Posterior cingulate gyrus (tissue), 11 donors: ENCODE measurements at regions not wholly inside any gene's neighbourhood (a gene's known extent, or its start where the extent isn't known, plus 50 kb on each side); places are given as distances from the start of the nearest gene placed in this dataset.
A peak's percentile ranks its signal among the peaks of the same experiment; 100 is the strongest.
"Not testable (repeated sequence)": the region's sequence is repeated elsewhere in the genome, so short reads cannot be mapped to it uniquely, and the experiment has no call there.

ENCODE experiments used
- DNase-seq, 10 donors: peaks; one replicate each; pipeline versions ENCODE4 v3.0.0 to v3.0.0-alpha.2; 2020 to 2021; ENCODE audit warnings: mixed read lengths in 3 of 10
- intact Hi-C: fragments of 100-400 bp; cut with DNase I; formaldehyde crosslinking; loops from one replicate; pipeline ENCODE4 v1.15.1; 2023

DNA sequence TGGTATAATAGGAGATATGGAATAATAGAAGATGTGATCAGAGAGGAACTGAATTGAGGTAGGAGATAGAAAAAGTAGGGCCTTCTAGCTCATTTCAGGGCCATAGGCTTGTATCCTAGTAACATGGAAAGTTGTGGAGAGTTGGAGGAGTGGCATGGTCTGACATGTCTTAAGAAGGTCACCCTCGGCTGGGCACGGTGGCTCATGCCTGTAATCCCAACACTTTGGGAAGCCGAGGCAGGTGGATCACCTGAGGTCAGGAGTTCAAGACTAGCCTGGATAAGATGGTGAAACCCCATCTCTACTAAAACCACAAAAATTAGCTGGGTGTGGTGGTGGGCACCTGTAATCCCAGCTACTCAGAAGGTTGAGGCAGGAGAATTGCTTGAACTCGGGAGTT lies 550.3 kb upstream of the CDH2 start:
- intact Hi-C loops = not testable (repeated sequence)

GRCh38 chr18:28725876-28726275 lies 548.9 kb upstream of the CDH2 start:
- intact Hi-C loops = no loop called here

More for the DNA sequence above, 550.3 kb upstream of the CDH2 start:
- DNase-seq = peak in 1 of 10 donors; percentile 57

GRCh38 chr18:28723506-28723905 lies 546.6 kb upstream of the CDH2 start:
- no peak for DNase-seq
- intact Hi-C loops = no loop called here

More at GRCh38 chr18:28725876-28726275, 548.9 kb upstream of the CDH2 start:
- DNase-seq = no peak

GRCh38 chr18:28718696-28719095 lies 541.8 kb upstream of the CDH2 start:
- no peak for DNase-seq
- intact Hi-C loops = no loop called here

DNA sequence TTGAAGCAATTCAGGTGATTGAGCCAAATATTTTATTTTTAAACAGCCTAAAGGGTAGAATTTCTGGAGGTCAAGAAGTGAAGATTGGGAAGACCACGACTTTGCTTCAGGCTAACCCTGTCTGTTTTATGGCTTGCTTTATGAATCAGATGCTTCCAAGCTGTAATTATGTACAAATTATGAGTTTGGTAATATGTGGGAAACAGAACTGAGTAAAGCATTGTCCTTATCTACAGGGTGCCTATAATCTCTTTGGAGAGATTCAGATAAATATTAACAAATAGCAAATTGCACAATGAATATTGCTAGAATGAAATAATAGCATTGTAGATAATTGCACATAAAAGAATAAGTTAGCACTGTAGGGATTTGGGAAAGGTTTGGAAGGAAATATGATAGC lies 539.4 kb upstream of the CDH2 start:
- intact Hi-C loops = no loop called here
- no peak for DNase-seq

- no peak for DNase-seq
- intact Hi-C loops = no loop called here
These were observed 538.3 kb upstream of the CDH2 start for GRCh38 chr18:28715206-28715605.

GRCh38 chr18:28714498-28714897 lies 537.6 kb upstream of the CDH2 start:
- intact Hi-C loops = no loop called here
- DNase-seq = no peak

GRCh38 chr18:28712796-28713425 lies 536.0 kb upstream of the CDH2 start:
- DNase-seq = no peak
- intact Hi-C loops = no loop called here

GRCh38 chr18:28712172-28712571 lies 535.2 kb upstream of the CDH2 start:
- intact Hi-C loops = no loop called here
- no peak for DNase-seq

GRCh38 chr18:28711096-28711495 lies 534.2 kb upstream of the CDH2 start:
- DNase-seq = no peak
- intact Hi-C loops = no loop called here

GRCh38 chr18:28707006-28707405 lies 530.1 kb upstream of the CDH2 start:
- intact Hi-C loops = no loop called here
- DNase-seq = no peak

DNA sequence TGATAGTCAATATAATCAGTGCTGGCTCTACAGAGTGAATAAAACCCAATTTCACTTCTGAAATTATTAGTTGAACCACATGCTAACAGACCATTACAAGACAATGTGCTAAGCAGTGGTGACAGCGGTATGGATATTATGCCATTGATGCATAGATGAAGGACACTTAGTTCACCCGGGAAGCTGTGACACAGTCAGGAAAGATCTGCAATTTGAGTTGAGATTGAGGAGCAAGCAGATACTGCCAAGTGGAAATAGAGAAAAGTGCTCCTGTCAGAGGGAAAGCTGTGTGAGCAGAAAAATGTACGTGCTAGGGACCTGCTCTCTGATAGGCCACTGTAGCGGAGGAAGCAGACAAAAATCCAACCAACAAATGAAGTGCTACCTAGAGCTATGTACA lies 529.5 kb upstream of the CDH2 start:
- no peak for DNase-seq
- intact Hi-C loops = no loop called here

- intact Hi-C loops = no loop called here
These were observed 528.6 kb upstream of the CDH2 start for GRCh38 chr18:28705482-28705881.

GRCh38 chr18:28692337-28692736 lies 515.4 kb upstream of the CDH2 start:
- no peak for DNase-seq
- intact Hi-C loops = no loop called here

More at GRCh38 chr18:28705482-28705881, 528.6 kb upstream of the CDH2 start:
- no peak for DNase-seq

GRCh38 chr18:28691496-28691840 lies 514.5 kb upstream of the CDH2 start:
- intact Hi-C loops = no loop called here
- DNase-seq = no peak

DNA sequence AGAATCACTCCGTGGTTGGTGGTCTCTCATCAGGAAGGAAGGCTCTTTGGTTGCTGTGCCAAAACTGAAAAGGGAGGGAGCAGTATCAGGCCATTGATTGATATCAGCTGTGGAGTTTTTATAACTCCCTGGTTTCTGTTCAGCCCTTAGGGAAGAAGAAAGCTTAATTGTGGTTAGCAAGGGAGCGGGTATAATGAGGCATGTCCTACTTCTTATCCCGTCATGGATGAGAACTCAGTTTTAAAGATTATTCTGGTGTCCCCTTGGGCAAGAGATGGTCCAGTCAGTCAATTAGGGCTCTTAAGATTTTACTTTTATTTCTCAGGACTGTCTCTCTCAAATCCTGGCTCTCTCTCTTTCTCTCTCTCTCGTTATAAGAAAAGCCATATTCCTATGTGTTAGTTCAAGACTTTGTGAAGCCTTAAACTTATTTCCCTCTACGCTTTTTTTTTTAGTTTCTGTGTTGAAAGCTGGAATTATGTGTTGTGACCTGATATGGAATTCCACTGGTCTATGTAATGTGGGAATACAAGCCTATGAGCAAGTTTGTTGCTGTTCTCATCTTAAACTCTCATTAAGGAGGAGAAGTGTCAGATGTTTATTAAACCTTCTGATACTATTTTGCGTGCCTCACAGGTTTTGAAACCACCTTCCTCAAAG lies 514.0 kb upstream of the CDH2 start:
- intact Hi-C loops = no loop called here
- no peak for DNase-seq

DNA sequence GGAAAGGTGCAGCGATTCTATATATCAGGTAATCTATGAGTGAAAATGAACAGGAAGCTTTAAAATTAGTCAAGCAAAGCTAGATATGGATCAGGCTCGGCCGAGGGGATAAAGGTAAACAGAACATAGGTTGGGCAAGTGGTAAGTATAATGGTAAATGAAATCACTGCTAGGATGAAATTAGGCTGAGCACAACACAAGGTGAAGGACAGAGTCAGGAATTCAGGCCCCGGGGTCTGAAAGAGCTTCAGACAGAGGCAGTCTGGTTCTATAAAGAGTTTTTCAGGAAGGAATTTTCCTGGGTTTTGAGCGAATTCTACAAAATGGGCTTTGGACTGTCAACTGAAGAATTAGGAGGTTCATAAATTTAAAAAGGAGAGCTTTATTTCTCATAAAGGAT lies 513.2 kb upstream of the CDH2 start:
- intact Hi-C loops = no loop called here
- no peak for DNase-seq

DNA sequence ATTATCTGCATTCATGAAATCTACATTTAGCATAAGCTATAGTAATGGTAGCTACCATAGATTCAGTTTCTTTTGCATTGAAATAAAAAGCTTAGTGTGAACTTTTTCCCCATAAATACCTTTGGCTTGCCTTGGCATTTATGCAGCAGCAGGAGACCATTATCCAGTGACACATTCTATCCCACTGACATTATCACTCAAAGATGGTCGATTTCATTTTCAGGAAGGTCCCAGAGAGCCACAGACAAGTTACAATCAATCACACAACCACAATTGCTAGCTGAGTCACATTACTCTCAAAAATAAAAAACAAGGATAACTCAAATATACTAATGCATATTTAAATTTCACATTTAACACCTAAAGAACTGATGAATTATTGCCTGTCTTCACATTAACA lies 512.7 kb upstream of the CDH2 start:
- intact Hi-C loops = no loop called here
- DNase-seq = no peak

- DNase-seq = no peak
- intact Hi-C loops = no loop called here
These were observed 507.9 kb upstream of the CDH2 start for GRCh38 chr18:28684746-28685355.

DNA sequence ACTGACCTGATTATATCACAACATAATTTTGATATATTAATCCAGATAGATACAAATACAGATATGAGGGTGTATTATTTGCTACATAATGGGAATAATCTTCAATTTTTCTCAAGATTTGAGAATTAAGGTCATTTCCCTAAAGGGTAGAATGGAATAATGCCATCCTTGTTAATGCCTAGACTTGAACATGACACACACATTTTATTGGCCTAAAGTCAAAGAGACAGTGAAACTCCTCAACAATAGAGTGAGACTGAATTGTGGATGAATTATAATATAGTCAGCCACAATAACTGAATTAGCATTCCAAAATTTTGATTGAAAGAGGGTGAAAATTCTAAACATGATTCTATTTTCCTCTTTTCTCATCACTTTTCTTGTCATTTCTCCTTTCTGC lies 506.0 kb upstream of the CDH2 start:
- DNase-seq = no peak
- intact Hi-C loops = no loop called here

GRCh38 chr18:28669165-28669564 lies 492.2 kb upstream of the CDH2 start:
- no peak for DNase-seq
- intact Hi-C loops = no loop called here

GRCh38 chr18:28666216-28666615 lies 489.3 kb upstream of the CDH2 start:
- intact Hi-C loops = no loop called here
- DNase-seq = no peak
